ENCODE measurements at regions not wholly inside any gene's neighbourhood (a gene's known extent, or its start where the extent isn't known, plus 50 kb on each side); places are given as distances from the start of the nearest gene placed in this dataset.

- Mint-ChIP-seq H3K4me3 (ENCODE audit: unreplicated experiment) (no peak overlapping the region), H3K36me3 (ENCODE audit: insufficient read depth, unreplicated experiment) (no peaks in the 10 kb centered on the region), H3K4me1 (ENCODE audit: low read depth, unreplicated experiment) (peaks cover 14% of the 10 kb centered on the region), H3K9me3 (ENCODE audit: unreplicated experiment) (peaks cover 10% of the 10 kb centered on the region), H3K27me3 (ENCODE audit: insufficient read depth, unreplicated experiment) (no peaks in the 10 kb centered on the region), H3K27ac (ENCODE audit: unreplicated experiment) (no peak overlapping the region)
- Histone ChIP-seq H3K4me1 (peaks cover 7% of the 10 kb centered on the region), H3K4me3 (ENCODE audit: low read depth, low read length) (no peak overlapping the region), H3K9me3 (no peaks in the 10 kb centered on the region), H3K27me3 (replicated peaks; ENCODE audit: control insufficient read depth, insufficient read depth, low read length) (no peaks in the 10 kb centered on the region), H3K36me3 (ENCODE audit: control insufficient read depth, insufficient read depth, low read length) (no peaks in the 10 kb centered on the region)
- TF ChIP-seq CTCF (IDR thresholded peaks at IDR 0.05; ENCODE audit: insufficient read depth in 1 of 2, low read depth in 1 of 2, low read length in 1 of 2, severe bottlenecking in 1 of 2, unreplicated experiment in 1 of 2): no peak
- no peak for DNase-seq
- no TSS peak for BruUV-seq (replicated peaks)
- POLR2A ChIA-PET: no interaction called here
- CTCF ChIA-PET: no interaction called here
- intact Hi-C loops (cut with micrococcal nuclease; ENCODE audit: unreplicated experiment): no loop called here
Observed at GRCh38 chr12:93204896-93205295, 172.8 kb upstream of the NUDT4 start.

- no peaks in the 10 kb centered on the region for H3K27me3 Mint-ChIP-seq (ENCODE audit: insufficient read depth, unreplicated experiment)
- no peaks in the 10 kb centered on the region for H3K36me3 ChIP-seq (ENCODE audit: control insufficient read depth, insufficient read depth, low read length)
- H3K36me3 Mint-ChIP-seq (ENCODE audit: insufficient read depth, unreplicated experiment): no peaks in the 10 kb centered on the region
- intact Hi-C loops (cut with micrococcal nuclease; ENCODE audit: unreplicated experiment): no loop called here
- ChIA-PET CTCF (no interaction called here), POLR2A (no interaction called here)
- no peaks in the 10 kb centered on the region for H3K27me3 ChIP-seq (replicated peaks; ENCODE audit: control insufficient read depth, insufficient read depth, low read length)
- no peak for TF ChIP-seq CTCF (IDR thresholded peaks at IDR 0.05; ENCODE audit: insufficient read depth in 1 of 2, low read depth in 1 of 2, low read length in 1 of 2, severe bottlenecking in 1 of 2, unreplicated experiment in 1 of 2)
- H3K4me1 Mint-ChIP-seq (ENCODE audit: low read depth, unreplicated experiment): peaks cover 14% of the 10 kb centered on the region
- no peaks in the 10 kb centered on the region for H3K9me3 ChIP-seq
- H3K27ac Mint-ChIP-seq (ENCODE audit: unreplicated experiment): no peak overlapping the region
- no peak overlapping the region for H3K4me3 ChIP-seq (ENCODE audit: low read depth, low read length)
- peaks cover 10% of the 10 kb centered on the region for H3K9me3 Mint-ChIP-seq (ENCODE audit: unreplicated experiment)
- BruUV-seq (replicated peaks): no TSS peak
- no peak overlapping the region for H3K4me3 Mint-ChIP-seq (ENCODE audit: unreplicated experiment)
- peaks cover 2% of the 10 kb centered on the region for H3K4me1 ChIP-seq
- DNase-seq: no peak
Observed at GRCh38 chr12:93205361-93205760, 172.4 kb upstream of the NUDT4 start.

- Histone ChIP-seq H3K4me3 (ENCODE audit: low read depth, low read length) (no peak overlapping the region), H3K36me3 (ENCODE audit: control insufficient read depth, insufficient read depth, low read length) (no peaks in the 10 kb centered on the region), H3K27me3 (replicated peaks; ENCODE audit: control insufficient read depth, insufficient read depth, low read length) (no peaks in the 10 kb centered on the region), H3K9me3 (no peaks in the 10 kb centered on the region), H3K4me1 (no peaks in the 10 kb centered on the region)
- no TSS peak for BruUV-seq (replicated peaks)
- TF ChIP-seq CTCF (IDR thresholded peaks at IDR 0.05; ENCODE audit: insufficient read depth in 1 of 2, low read depth in 1 of 2, low read length in 1 of 2, severe bottlenecking in 1 of 2, unreplicated experiment in 1 of 2): no peak
- H3K36me3 Mint-ChIP-seq (ENCODE audit: insufficient read depth, unreplicated experiment): no peaks in the 10 kb centered on the region
- ChIA-PET CTCF (no interaction called here), POLR2A (no interaction called here)
- H3K9me3 Mint-ChIP-seq (ENCODE audit: unreplicated experiment): peaks cover 12% of the 10 kb centered on the region
- H3K4me3 Mint-ChIP-seq (ENCODE audit: unreplicated experiment): no peak overlapping the region
- no peak for DNase-seq
- no peaks in the 10 kb centered on the region for H3K27me3 Mint-ChIP-seq (ENCODE audit: insufficient read depth, unreplicated experiment)
- intact Hi-C loops (cut with micrococcal nuclease; ENCODE audit: unreplicated experiment): no loop called here
- no peaks in the 10 kb centered on the region for H3K4me1 Mint-ChIP-seq (ENCODE audit: low read depth, unreplicated experiment)
- no peak overlapping the region for H3K27ac Mint-ChIP-seq (ENCODE audit: unreplicated experiment)
Observed at GRCh38 chr12:93208011-93208410, 169.7 kb upstream of the NUDT4 start.

Measured in Caco-2 (cell line).